Heart right ventricle (tissue), 16 donors: ENCODE measurements at regions not wholly inside any gene's neighbourhood (a gene's known extent, or its start where the extent isn't known, plus 50 kb on each side); places are given as distances from the start of the nearest gene placed in this dataset.

Source experiments
- ATAC-seq, 8 donors: fragments of 200-7000 bp; cut with Tn5 transposase; one replicate each; pipeline ENCODE4 v1.9.1; 2020; ENCODE audit warnings: mild to moderate bottlenecking in 8 of 8, moderate library complexity in 8 of 8, moderate number of reproducible peaks in 1 of 8
- DNase-seq, 2 donors: peaks; one replicate each; pipeline ENCODE4 v3.0.0-alpha.2; 2020
- H3K27ac ChIP-seq, 10 donors: fragments of 200-600 bp; sonication (generic) in 2 of 10; one replicate each; pipeline versions ENCODE4 v1.5.0 to v1.8.0; 2020 to 2022; ENCODE audit warnings: mild to moderate bottlenecking in 3 of 10
- H3K27me3 ChIP-seq, 7 donors: fragments of 200-600 bp; one replicate each; pipeline ENCODE4 v1.8.0; 2021 to 2022; ENCODE audit warnings: mild to moderate bottlenecking in 2 of 7
- H3K36me3 ChIP-seq, 9 donors: fragments of 200-600 bp; sonication (generic) in 1 of 9; one replicate each; pipeline versions ENCODE4 v1.5.0 to v1.8.0; 2020 to 2022; ENCODE audit warnings: mild to moderate bottlenecking in 2 of 9
- H3K4me1 ChIP-seq, 9 donors: fragments of 200-600 bp; sonication (generic) in 1 of 9; one replicate each; pipeline versions ENCODE4 v1.5.0 to v1.8.0; 2020 to 2022; ENCODE audit warnings: mild to moderate bottlenecking in 4 of 9
- H3K4me3 ChIP-seq, 10 donors: fragments of 200-600 bp; sonication (generic) in 2 of 10; one replicate each; pipeline versions ENCODE4 v1.5.0 to v1.8.0; 2020 to 2022; ENCODE audit warnings: mild to moderate bottlenecking in 7 of 10, moderate library complexity in 2 of 10
- H3K9me3 ChIP-seq, 11 donors: fragments of 200-600 bp in 10 of 11; sonication (generic) in 2 of 11; one replicate each; pipeline versions ENCODE4 v1.5.0 to v1.8.0; 2013 to 2022; ENCODE audit warnings: mild to moderate bottlenecking in 2 of 11, control low read depth in 1 of 11, moderate library complexity in 1 of 11
- CTCF ChIP-seq, 9 donors: fragments of 200-600 bp; sonication (generic) in 2 of 9; IDR thresholded peaks; one replicate each; pipeline versions ENCODE4 v1.5.0 to v1.8.0; 2021 to 2022; ENCODE audit warnings: antibody characterized with exemption in 9 of 9, mild to moderate bottlenecking in 5 of 9, moderate library complexity in 1 of 9
- WGBS, 2 donors: extraction: QIAGEN DNeasy Blood & Tissue Kit; methylation state at CpG; one replicate each; pipeline ENCODE4 v1.1.7; 2013; ENCODE audit warnings: inconsistent platforms in 1 of 2; 5-methylcytosine and 5-hydroxymethylcytosine counted together
- intact Hi-C, 10 donors: fragments of 100-400 bp; cut with DNase I; formaldehyde crosslinking; loops; one replicate each; pipeline versions ENCODE4 v1.11.1 to v1.14.2; 2022
- donor health status: Arrhythmogenic right ventricular cardiomyopathy.
- donor health status: ischemic (EF 13 %, LVEDD 7.1; RV severe dilation, severe dysfunction).
- donor health status: healthy with polysubstance abuse.
- donor health status: DM: no; HTN: yes; CAD: no.
- donor health status: DM: no; HTN: no; CAD: no.
- donor health status: ischemic (EF 25% LVEDD 6.9; RV normal size, moderate dysfunction).
- donor health status: ischemic (EF 25% LVEDD 5.7; RV mildly dilated, moderate dysfunction).
- donor health status: healthy.
- donor health status: DM: yes; HTN: yes; CAD: no.
- donor health status: Ischemic cardiomyopathy.
- donor health status: ischemic (EF 35%, LVEDD 5.7; RV mildly dilated, moderate dysfunction).
- donor health status: nonischemic (EF 11% LVEDD 7.7; RV severe dilation, severe dysfunction).
- donor health status: DM: yes; HTN: yes; CAD: no.
- donor health status: PGD.
- donor health status: ischemic (EF 29% LVEDD 5.4; RV normal size, mild dysfunction).
- donor health status: nonischemic (EF 23%, LVEDD 6.1; RV moderate dilation, normal function).

DNA sequence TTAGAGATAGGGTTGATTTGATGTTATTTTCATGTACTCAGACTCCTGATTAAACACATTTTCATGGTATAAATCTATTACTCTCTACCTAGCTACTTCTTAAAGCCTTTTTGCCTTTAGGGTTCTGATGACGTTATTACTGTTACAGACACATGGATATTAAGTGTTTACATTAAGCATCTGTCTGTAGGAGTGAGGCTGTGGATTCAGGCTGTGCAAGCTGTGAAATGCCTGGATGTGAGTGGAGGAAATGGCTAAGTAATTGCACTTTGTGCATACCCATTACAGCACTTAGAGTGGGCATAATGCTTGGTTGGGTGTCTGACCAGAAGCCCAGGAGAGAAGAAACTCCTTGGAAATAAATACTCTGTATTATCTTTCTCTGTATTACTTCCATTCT lies 186.8 kb downstream of the SNX18 start:
- 81 to 91% methylated on average over 1 of the region's 1 CpG for WGBS, 2 donors
- no peak for TF ChIP-seq CTCF (IDR thresholded peaks at IDR 0.05)
- Histone ChIP-seq H3K36me3 (no peaks in the 10 kb centered on the region), H3K9me3 (no peaks in the 10 kb centered on the region), H3K4me1 (peaks cover 6 to 68% (median 42%) of the 10 kb centered on the region in 9 donors), H3K4me3 (no peak overlapping the region), H3K27ac (peak overlapping the region in 1 of 10 donors; percentile 50), H3K27me3 (no peaks in the 10 kb centered on the region)
- DNase-seq (no peak), ATAC-seq (no peak)
- intact Hi-C loops: loop anchor here in 1 of 10 donors (5.0 kb wide), 1 partner anchor 42 kb away; no protein-coding TSS in a partner anchor

DNA sequence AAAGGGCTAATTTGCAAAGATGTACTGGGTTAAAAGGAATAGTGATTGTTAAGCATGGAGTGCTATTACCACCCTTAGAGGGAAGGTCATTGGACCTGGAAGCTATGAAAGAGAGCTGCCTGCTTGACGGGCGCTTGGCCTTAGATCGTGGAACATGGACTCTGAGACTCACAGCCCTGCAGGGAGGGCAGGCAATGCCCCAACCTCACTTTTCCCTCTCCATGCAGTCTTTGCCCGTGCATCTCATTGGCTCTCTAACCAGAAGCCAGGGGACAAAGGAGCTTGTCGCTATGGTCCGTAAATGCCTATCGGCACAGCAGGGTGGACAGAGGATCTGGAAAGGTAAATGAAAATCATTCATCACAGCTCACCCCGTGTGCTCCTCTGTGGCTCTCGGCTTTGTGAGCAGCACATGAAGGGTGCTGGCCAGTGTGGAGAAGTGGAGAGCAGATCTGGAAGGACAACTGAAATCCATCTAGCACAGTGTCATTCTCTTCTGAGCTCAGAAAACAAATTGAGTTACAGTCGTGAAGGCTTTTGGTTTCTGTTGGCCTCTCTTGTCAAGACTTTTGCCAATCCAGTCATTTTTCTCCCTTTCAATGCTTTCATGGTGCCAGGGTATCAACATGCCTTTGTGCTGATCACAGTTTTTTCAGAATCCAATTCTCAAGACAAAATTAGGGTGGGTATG lies 186.2 kb downstream of the SNX18 start:
- 77 to 82% methylated on average over 10 of the region's 10 CpGs for WGBS, 2 donors
- no peak for TF ChIP-seq CTCF (IDR thresholded peaks at IDR 0.05)
- Histone ChIP-seq H3K4me1 (peaks cover 6 to 71% (median 42%) of the 10 kb centered on the region in 9 donors), H3K36me3 (no peaks in the 10 kb centered on the region), H3K27me3 (no peaks in the 10 kb centered on the region), H3K9me3 (no peaks in the 10 kb centered on the region), H3K4me3 (no peak overlapping the region), H3K27ac (peak overlapping the region in 7 of 10 donors; percentile 7 to 64 (median 47))
- no peak for DNase-seq
- ATAC-seq: peak; percentile 10 to 44 (median 28)
- intact Hi-C loops: loop anchor here in 1 of 10 donors (5.0 kb wide), 1 partner anchor 41 kb away; no protein-coding TSS in a partner anchor

DNA sequence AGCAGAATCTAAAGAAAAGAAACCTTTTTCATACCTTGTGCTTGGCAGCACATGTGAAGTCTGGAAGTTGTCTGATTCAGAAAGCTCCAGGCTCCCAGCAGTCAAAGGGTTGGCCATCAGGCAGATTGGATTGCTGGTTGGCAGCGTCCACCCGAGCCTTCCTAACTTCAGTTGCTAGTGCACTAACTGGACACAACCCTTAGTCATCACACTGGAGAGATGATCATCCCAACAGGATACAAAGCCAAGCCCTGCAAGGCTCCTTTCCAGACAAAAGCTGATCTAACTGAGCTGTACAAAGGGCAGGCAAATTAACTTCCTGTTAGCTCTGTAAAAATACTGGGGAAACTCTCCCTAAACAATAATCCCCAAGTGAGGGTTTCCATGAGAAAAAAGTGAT lies 185.6 kb downstream of the SNX18 start:
- H3K27me3 ChIP-seq: no peaks in the 10 kb centered on the region
- ATAC-seq (peak; percentile 62 to 82 (median 72)), DNase-seq (peak; percentile 40 to 46)
- H3K9me3 ChIP-seq: no peaks in the 10 kb centered on the region
- intact Hi-C loops: loop anchor here in 1 of 10 donors (5.0 kb wide), 1 partner anchor 41 kb away; no protein-coding TSS in a partner anchor
- no peak for TF ChIP-seq CTCF (IDR thresholded peaks at IDR 0.05)
- H3K4me1 ChIP-seq: peaks cover 6 to 77% (median 42%) of the 10 kb centered on the region in 9 donors
- no peak overlapping the region for H3K4me3 ChIP-seq
- H3K27ac ChIP-seq: peak overlapping the region in 7 of 10 donors; percentile 7 to 64 (median 47)
- H3K36me3 ChIP-seq: no peaks in the 10 kb centered on the region
- 9 to 11% methylated on average over 2 of the region's 2 CpGs for WGBS, 2 donors

DNA sequence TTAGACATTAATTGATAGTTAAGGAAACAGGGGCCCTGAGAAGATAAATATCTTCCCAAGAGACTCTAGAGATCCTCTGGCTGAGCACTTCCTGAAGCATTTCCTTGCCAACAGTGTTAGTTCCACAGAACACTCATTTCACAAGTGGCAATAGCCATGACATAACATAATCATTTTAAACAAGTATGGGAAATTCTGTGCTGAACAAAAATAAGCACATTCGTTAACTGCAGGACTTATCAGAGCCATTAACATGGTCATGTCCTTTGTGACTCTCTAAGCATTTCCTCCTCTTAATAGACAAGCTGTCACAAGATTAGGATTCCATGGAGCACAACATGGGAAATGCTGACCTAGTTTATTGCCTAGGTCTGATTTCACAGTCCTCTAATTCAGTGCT lies 184.9 kb downstream of the SNX18 start:
- Histone ChIP-seq H3K4me1 (peaks cover 6 to 83% (median 46%) of the 10 kb centered on the region in 9 donors), H3K9me3 (no peaks in the 10 kb centered on the region), H3K27me3 (no peaks in the 10 kb centered on the region), H3K4me3 (no peak overlapping the region), H3K27ac (peak overlapping the region in 5 of 10 donors; percentile 7 to 64 (median 47)), H3K36me3 (no peaks in the 10 kb centered on the region)
- intact Hi-C loops: loop anchor here in 1 of 10 donors (5.0 kb wide), 1 partner anchor 40 kb away; no protein-coding TSS in a partner anchor
- DNase-seq: no peak
- no peak for TF ChIP-seq CTCF (IDR thresholded peaks at IDR 0.05)
- 0 to 6% methylated on average over 1 of the region's 1 CpG for WGBS, 2 donors
- ATAC-seq: peak; percentile 25 to 62 (median 46)
